ENCODE measurements at regions not wholly inside any gene's neighbourhood (a gene's known extent, or its start where the extent isn't known, plus 50 kb on each side); places are given as distances from the start of the nearest gene placed in this dataset.

- TF ChIP-seq CTCF (IDR thresholded peaks at IDR 0.05) = no peak
- TF ChIP-seq EP300 (IDR thresholded peaks at IDR 0.05) = no peak
- TF ChIP-seq POLR2A (IDR thresholded peaks at IDR 0.05) = no peak
These were observed 61.6 kb upstream of the SLC45A1 start for GRCh38 chr1:8256321-8256720.

Data from ovary (tissue), 3 donors.